SK-N-SH (cell line): ENCODE measurements at regions not wholly inside any gene's neighbourhood (a gene's known extent, or its start where the extent isn't known, plus 50 kb on each side); places are given as distances from the start of the nearest gene placed in this dataset.

Experiments
- CTCF ChIA-PET: fragments of 300-600, 350-600 bp; formaldehyde crosslinking; extraction: SDS; loops from one replicate; lab custom pipeline; 2021; lab: Yijun Ruan, JAX
- POLR2A ChIA-PET: fragments of 350-600 bp; sonication (Branson Sonifier 250); formaldehyde crosslinking; extraction: SDS; loops from one replicate; lab custom pipeline; 2020; ENCODE audit warnings: antibody characterized with exemption, inconsistent platforms; lab: Yijun Ruan, JAX
- DNase-seq: peaks from one replicate; pipeline ENCODE4 v3.0.0; 2012
- H2AFZ ChIP-seq: fragments of 200-600 bp; sonication (generic); 2 replicates; pipeline ENCODE4 v1.8.1; 2016; ENCODE audit warnings: antibody characterized with exemption, mild to moderate bottlenecking, low read depth
- H3F3A ChIP-seq: fragments of 200-600 bp; sonication (generic); replicated peaks from 2 replicates; pipeline ENCODE3; 2016; ENCODE audit warnings: antibody characterized with exemption, mild to moderate bottlenecking; ENCODE audit not compliant: insufficient read depth
- H3K27ac ChIP-seq, 2 experiments: fragments of 200-500 bp in 1 of 2; fragments of 200-600 bp in 1 of 2; sonication (Bioruptor generic) in 1 of 2; sonication (generic), shearing (Covaris generic) in 1 of 2; 2 replicates each; pipeline versions ENCODE4 v1.5.1 to v1.6.1; 2014 to 2016; ENCODE audit warnings: low read depth in 2 of 2, inconsistent platforms in 1 of 2, low read length in 1 of 2, mild to moderate bottlenecking in 1 of 2, mixed read lengths in 1 of 2
- H3K27me3 ChIP-seq: fragments of 200-600 bp; sonication (generic), shearing (Covaris generic); 2 replicates; pipeline ENCODE4 v1.6.1; 2016; ENCODE audit warnings: mixed run types; ENCODE audit not compliant: insufficient read depth
- H3K36me3 ChIP-seq, 2 experiments: fragments of 200-500 bp in 1 of 2; fragments of 200-600 bp in 1 of 2; sonication (Bioruptor generic) in 1 of 2; sonication (generic) in 1 of 2; replicated peaks in 1 of 2; 2 replicates each; pipeline versions ENCODE3 to v1.5.1; 2014 to 2016; ENCODE audit warnings: low read length in 1 of 2, mild to moderate bottlenecking in 1 of 2; ENCODE audit not compliant: insufficient read depth in 2 of 2, control insufficient read depth in 1 of 2
- H3K4me1 ChIP-seq, 2 experiments: fragments of 200-500 bp in 1 of 2; fragments of 200-600 bp in 1 of 2; sonication (Bioruptor generic) in 1 of 2; sonication (generic), shearing (Covaris generic) in 1 of 2; 2 replicates each; pipeline versions ENCODE4 v1.5.1 to v1.6.1; 2014 to 2016; ENCODE audit warnings: low read depth in 1 of 2, low read length in 1 of 2, mixed run types in 1 of 2; ENCODE audit not compliant: insufficient read depth in 2 of 2, control insufficient read depth in 1 of 2
- H3K4me2 ChIP-seq: fragments of 200-600 bp; sonication (generic), shearing (Covaris generic); 2 replicates; pipeline ENCODE4 v1.6.1; 2017; ENCODE audit warnings: mixed run types
- H3K4me3 ChIP-seq, 2 experiments: fragments of 200-500 bp in 1 of 2; fragments of 200-600 bp in 1 of 2; sonication (Bioruptor generic) in 1 of 2; sonication (generic), shearing (Covaris generic) in 1 of 2; 2 replicates each; pipeline versions ENCODE4 v1.5.1 to v1.8.1; 2014 to 2016; ENCODE audit warnings: low read depth in 2 of 2, inconsistent platforms in 1 of 2, low read length in 1 of 2, mild to moderate bottlenecking in 1 of 2, mixed read lengths in 1 of 2, moderate library complexity in 1 of 2
- H3K79me2 ChIP-seq: fragments of 200-600 bp; sonication (generic); 2 replicates; pipeline ENCODE4 v1.8.1; 2017; ENCODE audit warnings: mild to moderate bottlenecking; ENCODE audit not compliant: insufficient read depth
- H3K9ac ChIP-seq: fragments of 200-600 bp; sonication (generic); 2 replicates; pipeline ENCODE4 v1.6.1; 2017; ENCODE audit warnings: mixed run types
- H3K9me2 ChIP-seq: fragments of 200-600 bp; sonication (generic); 2 replicates; pipeline ENCODE4 v1.6.1; 2017; ENCODE audit warnings: mixed run types
- H3K9me3 ChIP-seq: fragments of 200-600 bp; sonication (generic); 2 replicates; pipeline ENCODE4 v1.6.1; 2017; ENCODE audit warnings: mixed run types, mild to moderate bottlenecking, moderate library complexity
- H4K20me1 ChIP-seq: fragments of 200-600 bp; sonication (generic); 2 replicates; pipeline ENCODE4 v1.6.1; 2017; ENCODE audit warnings: mild to moderate bottlenecking, mixed run types; ENCODE audit not compliant: insufficient read depth
- EZH2phosphoT487 ChIP-seq: fragments of 200-600 bp; sonication (generic); IDR thresholded peaks from 2 replicates; pipeline ENCODE4 v1.6.1; 2017; ENCODE audit warnings: low read depth, mixed run types, mild to moderate bottlenecking, antibody characterized with exemption, moderate library complexity, borderline replicate concordance
- NFIC ChIP-seq: IDR thresholded peaks from 2 replicates; pipeline ENCODE4 v1.4.0; 2012; ENCODE audit warnings: borderline replicate concordance
- NRF1 ChIP-seq: IDR thresholded peaks from 2 replicates; pipeline ENCODE4 v1.6.1; 2012; ENCODE audit warnings: low read depth, mild to moderate bottlenecking, low read length
- PBX3 ChIP-seq: IDR thresholded peaks from 2 replicates; pipeline ENCODE4; 2012
- POLR2AphosphoS5 ChIP-seq: IDR thresholded peaks from 2 replicates; pipeline ENCODE4 v1.6.1; 2012; ENCODE audit warnings: low read depth, low read length
- RAD21 ChIP-seq: IDR thresholded peaks from 2 replicates; pipeline ENCODE4 v1.6.1; 2012; ENCODE audit warnings: mild to moderate bottlenecking, low read length
- REST ChIP-seq: IDR thresholded peaks from 2 replicates; pipeline ENCODE4 v1.6.1; 2012; ENCODE audit warnings: mild to moderate bottlenecking, low read depth, low read length, moderate library complexity
- SIN3A ChIP-seq: IDR thresholded peaks from 2 replicates; pipeline ENCODE4 v1.6.1; 2012; ENCODE audit warnings: low read depth, mild to moderate bottlenecking, low read length, moderate library complexity, borderline replicate concordance
- SMC3 ChIP-seq: IDR thresholded peaks from 2 replicates; pipeline ENCODE4 v1.6.1; 2012; ENCODE audit warnings: low read depth, low read length, improper control_type of control experiment
- TAF1 ChIP-seq: IDR thresholded peaks from 2 replicates; pipeline ENCODE4 v1.6.1; 2012; ENCODE audit warnings: low read depth, mild to moderate bottlenecking, low read length, moderate library complexity, borderline replicate concordance
- TEAD4 ChIP-seq: IDR thresholded peaks from 2 replicates; pipeline ENCODE4 v1.4.0; 2012; ENCODE audit warnings: mild to moderate bottlenecking, borderline replicate concordance; ENCODE audit not compliant: insufficient read depth
- USF1 ChIP-seq: IDR thresholded peaks from 2 replicates; pipeline ENCODE4 v1.4.0; 2012; ENCODE audit warnings: low read depth, borderline replicate concordance
- USF2 ChIP-seq: fragments of 150-350 bp; IDR thresholded peaks from 2 replicates; pipeline ENCODE4 v1.6.1; 2017; ENCODE audit warnings: antibody characterized with exemption, low read length, low read depth, borderline replicate concordance
- YY1 ChIP-seq: IDR thresholded peaks from 2 replicates; pipeline ENCODE4 v1.4.0; 2012; ENCODE audit warnings: low read depth, mild to moderate bottlenecking

GRCh38 chr6:56694002-56694401, 51.3 kb upstream of the DST start:
- Histone ChIP-seq H3K79me2 (peaks cover 70% of the 10 kb centered on the region), H3K4me3 (no peak overlapping the region), H3K27me3 (no peaks in the 10 kb centered on the region), H2AFZ (no peak overlapping the region), H3F3A (peaks cover 37% of the 10 kb centered on the region), H3K4me2 (no peak overlapping the region), H3K9ac (no peak overlapping the region), H3K9me2 (no peaks in the 10 kb centered on the region), H3K36me3 (peaks cover 0 to 43% of the 10 kb centered on the region in 2 experiments), H4K20me1 (no peaks in the 10 kb centered on the region), H3K4me1 (peaks cover 0 to 55% of the 10 kb centered on the region in 2 experiments), H3K9me3 (no peaks in the 10 kb centered on the region), H3K27ac (0 out of 4 replicates have a peak overlapping the region, but pooled peaks of 1 of the 2 experiments have one; percentile 46)
- DNase-seq = no peak
- CTCF ChIA-PET = interaction anchor here (1.1 to 6.6 kb wide), 3 partner anchors 13 to 57 kb away, joined by 3 to 39 read pairs (median 5); partner anchors contain the start of gene DST
- POLR2A ChIA-PET = no interaction called here
- TF ChIP-seq RAD21 = no peak
- TF ChIP-seq TAF1 = no peak
- TF ChIP-seq POLR2AphosphoS5 = no peak
- no peak for TF ChIP-seq SMC3
- TF ChIP-seq SIN3A = no peak
- TF ChIP-seq NRF1 = no peak
- TF ChIP-seq REST = no peak
- TF ChIP-seq TEAD4 = no peak
- TF ChIP-seq EZH2phosphoT487 = no peak
- no peak for TF ChIP-seq USF2
- no peak for TF ChIP-seq YY1
- TF ChIP-seq PBX3 = no peak
- no peak for TF ChIP-seq NFIC
- TF ChIP-seq USF1 = no peak
